K562 (cell line): ENCODE measurements at regions not wholly inside any gene's neighbourhood (a gene's known extent, or its start where the extent isn't known, plus 50 kb on each side); places are given as distances from the start of the nearest gene placed in this dataset.

Experiments used
- ATAC-seq: fragments of 200-7000 bp; cut with Tn5 transposase; 3 replicates; pipeline ENCODE4 v1.9.1; 2020; ENCODE audit warnings: moderate library complexity
- BruUV-seq: library from RNA; stranded (reverse); fragments of 400-500 nt; replicated peaks from 2 replicates; lab custom pipeline; 2021; lab: Mats Ljungman, UMichigan
- CTCF ChIA-PET: fragments of 300-600 bp; formaldehyde crosslinking; extraction: SDS; loops from one replicate; lab custom pipeline; 2021; ENCODE audit warnings: low intra/inter-chr PET ratio; lab: Yijun Ruan, JAX
- POLR2A ChIA-PET: fragments of 300-600, 350-650 bp; sonication (Branson Sonifier 250); formaldehyde crosslinking; extraction: SDS; loops from one replicate; lab custom pipeline; 2021; ENCODE audit warnings: antibody characterized with exemption, inconsistent platforms; lab: Yijun Ruan, JAX
- DNase-seq, 4 experiments: peaks; one replicate each; pipeline versions ENCODE4 v3.0.0 to v3.0.0-alpha.2; 2011 to 2018; ENCODE audit warnings: low spot score in 3 of 4, mixed read lengths in 3 of 4; ENCODE audit errors: extremely low read depth in 1 of 4
- FAIRE-seq: peaks from 2 replicates; lab custom pipeline; 2011; peaks lifted over from hg19 to GRCh38; lab: Jason Lieb, UNC
- H2AFZ ChIP-seq: 2 replicates; pipeline ENCODE4 v1.6.0; 2011; ENCODE audit warnings: low read depth, low read length, control low read depth, inconsistent platforms
- H3K27ac ChIP-seq: fragments of 200-600 bp; 3 replicates; pipeline ENCODE4 v1.8.0; 2011; ENCODE audit warnings: low read depth, mild to moderate bottlenecking, control low read depth, inconsistent platforms, low read length, moderate library complexity, mixed read lengths; ENCODE audit errors: extremely low read depth
- H3K27me3 ChIP-seq, 2 experiments: fragments of 300-600 bp in 1 of 2; 2 replicates in 1 of 2; 3 replicates in 1 of 2; pipeline versions ENCODE4 v1.6.0 to v1.8.0; 2011; ENCODE audit warnings: inconsistent platforms in 2 of 2, low read length in 2 of 2, mild to moderate bottlenecking in 1 of 2, mixed read lengths in 1 of 2, moderate library complexity in 1 of 2; ENCODE audit not compliant: control insufficient read depth in 2 of 2, insufficient read depth in 2 of 2
- H3K36me3 ChIP-seq: fragments of 300-600 bp; 3 replicates; pipeline ENCODE4 v1.8.0; 2011; ENCODE audit warnings: mild to moderate bottlenecking, low read length, inconsistent platforms; ENCODE audit not compliant: control insufficient read depth, insufficient read depth
- H3K4me1 ChIP-seq, 2 experiments: fragments of 200-600 bp in 1 of 2; replicated peaks in 1 of 2; 2 replicates in 1 of 2; 3 replicates in 1 of 2; pipeline versions ENCODE4 v1.5.1 to v1.8.0; 2011; ENCODE audit warnings: inconsistent platforms in 2 of 2, low read length in 2 of 2, mild to moderate bottlenecking in 1 of 2, mixed read lengths in 1 of 2, moderate library complexity in 1 of 2; ENCODE audit not compliant: control insufficient read depth in 2 of 2, insufficient read depth in 2 of 2
- H3K4me2 ChIP-seq: 2 replicates; pipeline ENCODE4 v1.6.1; 2011; ENCODE audit warnings: low read length, control low read depth, inconsistent platforms, mixed read lengths; ENCODE audit not compliant: insufficient read depth
- H3K4me3 ChIP-seq: fragments of 200-600 bp; sonication (generic), shearing (Covaris generic); 2 replicates; pipeline ENCODE4 v1.5.1; 2016; ENCODE audit warnings: control low read depth, inconsistent platforms
- H3K79me2 ChIP-seq: fragments of 200-600 bp; 3 replicates; pipeline ENCODE4 v1.8.0; 2011; ENCODE audit warnings: low read length, inconsistent platforms; ENCODE audit not compliant: control insufficient read depth, insufficient read depth
- H3K9ac ChIP-seq, 2 experiments: 2 replicates each; pipeline versions ENCODE4 v1.6.0 to v1.6.1; 2011; ENCODE audit warnings: low read depth in 2 of 2, low read length in 2 of 2, control low read depth in 1 of 2, inconsistent platforms in 1 of 2, mild to moderate bottlenecking in 1 of 2, mixed read lengths in 1 of 2; ENCODE audit not compliant: insufficient read depth in 1 of 2
- H3K9me1 ChIP-seq: one replicate; pipeline ENCODE4 v1.6.0; 2011; ENCODE audit warnings: inconsistent platforms, mild to moderate bottlenecking, low read length, moderate library complexity; ENCODE audit not compliant: control insufficient read depth, insufficient read depth
- H3K9me3 ChIP-seq: replicated peaks from 2 replicates; pipeline ENCODE4 v1.5.1; 2011; ENCODE audit warnings: low read depth, low read length, inconsistent platforms; ENCODE audit not compliant: control insufficient read depth, insufficient read depth
- H4K20me1 ChIP-seq: replicated peaks from 2 replicates; pipeline ENCODE4 v1.6.1; 2011; ENCODE audit warnings: low read length, inconsistent platforms, mixed read lengths; ENCODE audit not compliant: control insufficient read depth, insufficient read depth
- CBFA2T2 ChIP-seq: fragments of 450-650 bp; conservative IDR thresholded peaks from 2 replicates; pipeline ENCODE4 v1.6.1; 2017; ENCODE audit warnings: mild to moderate bottlenecking
- CBFB ChIP-seq: sonication (generic); formaldehyde crosslinking; IDR thresholded peaks from 2 replicates; pipeline ENCODE4 v1.4.0; 2020; ENCODE audit warnings: mild to moderate bottlenecking, missing genetic modification reagents
- CHCHD3 ChIP-seq: fragments of 250-450 bp; sonication (Bioruptor Pico); IDR thresholded peaks from 2 replicates; pipeline ENCODE4 v2.1.2; 2022; ENCODE audit warnings: mild to moderate bottlenecking
- E2F3 ChIP-seq: fragments of 250-450 bp; sonication (Bioruptor Pico); IDR thresholded peaks from 2 replicates; pipeline ENCODE4 v1.4.0; 2020; ENCODE audit warnings: mild to moderate bottlenecking
- POLR2G ChIP-seq: fragments of 200-400 bp; formaldehyde crosslinking; IDR thresholded peaks from 2 replicates; pipeline ENCODE4 v1.6.1; 2017; ENCODE audit warnings: low read depth, mild to moderate bottlenecking, antibody characterized with exemption, low read length, moderate library complexity
- RBM39 ChIP-seq: fragments of 200-400 bp; formaldehyde crosslinking; optimal IDR thresholded peaks from 2 replicates; pipeline ENCODE3; 2018; ENCODE audit warnings: low read depth, low read length
- SNRNP70 ChIP-seq: fragments of 200-400 bp; formaldehyde crosslinking; optimal IDR thresholded peaks from 2 replicates; pipeline ENCODE3; 2017; ENCODE audit warnings: low read depth, low read length
- ZBED1 ChIP-seq: IDR thresholded peaks from 2 replicates; pipeline ENCODE4 v1.6.1; 2014
- ZNF212 ChIP-seq: fragments of 450-650 bp; formaldehyde crosslinking; IDR thresholded peaks from 2 replicates; pipeline ENCODE4 v1.4.0; 2020; ENCODE audit warnings: mild to moderate bottlenecking
- WGBS: fragments of 100-300 bp; shearing (Covaris generic); methylation state at CpG from one replicate; pipeline ENCODE4 v1.1.6; 2016; ENCODE audit warnings: low coverage, mixed read lengths; ENCODE audit not compliant: insufficient coverage; ENCODE audit errors: missing lambda C conversion rate; 5-methylcytosine and 5-hydroxymethylcytosine counted together
- in situ Hi-C: fragments of 300-500 bp; cut with MboI; formaldehyde crosslinking; loops from 4 replicates; pipeline ENCODE4 v1.15.0; 2018; ENCODE audit warnings: inconsistent platforms, mixed read lengths
- intact Hi-C: fragments of 100-400 bp; cut with micrococcal nuclease; formaldehyde crosslinking; loops from 2 replicates; pipeline ENCODE4 v1.14.2; 2022
- TF ChIP-seq, protein P1 (sequence below): fragments of 450-650 bp; IDR thresholded peaks from 2 replicates; pipeline ENCODE4 v1.6.1; 2016; ENCODE audit warnings: borderline replicate concordance
- TF ChIP-seq, protein P2 (sequence below): fragments of 250-450 bp; sonication (Bioruptor Pico); IDR thresholded peaks from 2 replicates; pipeline ENCODE4 v1.5.0; 2021; ENCODE audit warnings: mild to moderate bottlenecking, moderate library complexity
- TF ChIP-seq, protein P3 (sequence below), 2 experiments: fragments of 150-350 bp in 1 of 2; IDR thresholded peaks; 2 replicates each; pipeline ENCODE4 v1.6.1; 2012 to 2016; ENCODE audit warnings: low read depth in 2 of 2, low read length in 2 of 2, mild to moderate bottlenecking in 1 of 2, moderate library complexity in 1 of 2

DNA sequence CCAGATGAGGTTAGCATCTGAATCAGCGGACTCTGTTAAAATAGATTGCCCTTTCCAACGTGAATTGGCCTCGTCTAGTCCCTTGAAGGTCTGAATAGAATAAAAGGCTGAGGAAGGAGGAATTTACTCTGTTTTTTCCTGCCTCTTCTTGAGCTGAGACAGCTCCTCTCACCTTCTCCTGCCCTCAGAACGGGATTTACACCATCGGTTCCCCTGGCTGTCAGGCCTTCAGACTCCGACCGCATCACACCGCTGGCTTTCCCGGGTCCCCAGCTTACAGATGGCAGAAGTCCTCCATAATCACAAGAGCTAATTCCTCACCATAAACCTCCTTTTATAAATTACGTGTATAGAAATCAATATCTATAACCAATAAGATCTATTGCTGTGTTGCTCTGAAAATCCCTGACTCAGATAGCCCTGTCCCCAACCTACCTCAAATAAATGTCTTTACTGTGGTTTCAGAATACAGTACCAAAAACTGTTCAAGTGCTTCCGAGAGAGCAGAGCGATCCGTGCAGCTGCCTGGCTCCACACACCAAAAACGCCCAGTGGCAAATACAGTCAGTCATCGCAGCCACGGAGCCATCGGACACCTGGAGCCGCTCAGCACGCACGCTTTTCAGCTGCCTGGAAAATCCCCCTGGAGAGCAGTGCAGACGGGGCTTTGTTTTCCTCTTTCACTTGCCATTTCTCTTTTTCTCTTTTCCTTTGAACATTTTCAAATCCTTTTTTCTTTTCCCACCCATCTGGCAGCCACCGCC, 196.9 kb downstream of the NRP2 start (continued):
- TF ChIP-seq RBM39 (no peak), CBFB (CRISPR knock-in tag) (no peak)
- TF ChIP-seq, all 486 proteins: peak for 0

DNA sequence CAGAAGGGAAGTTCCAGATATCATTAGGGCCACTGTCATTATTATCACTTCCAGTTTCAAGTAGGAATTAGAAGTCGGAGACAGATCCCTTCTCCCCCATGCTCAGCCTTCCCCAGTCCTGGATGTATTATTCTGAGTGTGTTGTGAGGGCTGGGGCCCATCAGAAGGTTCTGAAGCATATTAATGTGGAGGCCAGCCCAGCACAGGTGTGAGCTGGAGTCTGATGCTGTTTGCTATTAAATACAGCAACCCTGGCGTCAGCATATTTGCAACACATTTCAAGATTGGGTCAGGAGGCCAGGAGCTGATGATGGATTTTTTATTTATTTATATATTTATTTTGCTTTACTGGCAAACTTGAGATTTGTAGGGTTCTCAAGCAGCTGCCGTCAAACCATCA, 195.2 kb downstream of the NRP2 start:
- no peak overlapping the region for H3K4me2 ChIP-seq
- BruUV-seq, result no TSS peak
- in situ Hi-C loops (no loop called here), intact Hi-C loops (no loop called here)
- no peak overlapping the region for H3K4me3 ChIP-seq
- H3K27ac ChIP-seq, result no peak overlapping the region
- peaks cover 0 to 17% of the 10 kb centered on the region in 2 experiments; a peak in 2 of 5 replicates for H3K27me3 ChIP-seq
- POLR2A ChIA-PET, result no interaction called here
- FAIRE-seq, result no peak
- H3K9ac ChIP-seq, result no peak overlapping the region
- no peaks in the 10 kb centered on the region for H3K9me1 ChIP-seq
- H3K79me2 ChIP-seq, result no peaks in the 10 kb centered on the region
- no peak for DNase-seq
- no peaks in the 10 kb centered on the region for H4K20me1 ChIP-seq
- WGBS, result 0% methylated on average over 3 of the region's 3 CpGs
- no peak overlapping the region for H2AFZ ChIP-seq
- no peaks in the 10 kb centered on the region for H3K4me1 ChIP-seq
- no peak for ATAC-seq
- no peaks in the 10 kb centered on the region for H3K9me3 ChIP-seq
- no peaks in the 10 kb centered on the region for H3K36me3 ChIP-seq
- CTCF ChIA-PET, result no interaction called here
- no peak for TF ChIP-seq CHCHD3 (CRISPR knock-in tag)
- TF ChIP-seq POLR2G, result no peak
- TF ChIP-seq, protein P1, sequence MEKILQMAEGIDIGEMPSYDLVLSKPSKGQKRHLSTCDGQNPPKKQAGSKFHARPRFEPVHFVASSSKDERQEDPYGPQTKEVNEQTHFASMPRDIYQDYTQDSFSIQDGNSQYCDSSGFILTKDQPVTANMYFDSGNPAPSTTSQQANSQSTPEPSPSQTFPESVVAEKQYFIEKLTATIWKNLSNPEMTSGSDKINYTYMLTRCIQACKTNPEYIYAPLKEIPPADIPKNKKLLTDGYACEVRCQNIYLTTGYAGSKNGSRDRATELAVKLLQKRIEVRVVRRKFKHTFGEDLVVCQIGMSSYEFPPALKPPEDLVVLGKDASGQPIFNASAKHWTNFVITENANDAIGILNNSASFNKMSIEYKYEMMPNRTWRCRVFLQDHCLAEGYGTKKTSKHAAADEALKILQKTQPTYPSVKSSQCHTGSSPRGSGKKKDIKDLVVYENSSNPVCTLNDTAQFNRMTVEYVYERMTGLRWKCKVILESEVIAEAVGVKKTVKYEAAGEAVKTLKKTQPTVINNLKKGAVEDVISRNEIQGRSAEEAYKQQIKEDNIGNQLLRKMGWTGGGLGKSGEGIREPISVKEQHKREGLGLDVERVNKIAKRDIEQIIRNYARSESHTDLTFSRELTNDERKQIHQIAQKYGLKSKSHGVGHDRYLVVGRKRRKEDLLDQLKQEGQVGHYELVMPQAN, result no peak
- no peak for TF ChIP-seq SNRNP70
- no peak for TF ChIP-seq CBFA2T2
- TF ChIP-seq, protein P2, sequence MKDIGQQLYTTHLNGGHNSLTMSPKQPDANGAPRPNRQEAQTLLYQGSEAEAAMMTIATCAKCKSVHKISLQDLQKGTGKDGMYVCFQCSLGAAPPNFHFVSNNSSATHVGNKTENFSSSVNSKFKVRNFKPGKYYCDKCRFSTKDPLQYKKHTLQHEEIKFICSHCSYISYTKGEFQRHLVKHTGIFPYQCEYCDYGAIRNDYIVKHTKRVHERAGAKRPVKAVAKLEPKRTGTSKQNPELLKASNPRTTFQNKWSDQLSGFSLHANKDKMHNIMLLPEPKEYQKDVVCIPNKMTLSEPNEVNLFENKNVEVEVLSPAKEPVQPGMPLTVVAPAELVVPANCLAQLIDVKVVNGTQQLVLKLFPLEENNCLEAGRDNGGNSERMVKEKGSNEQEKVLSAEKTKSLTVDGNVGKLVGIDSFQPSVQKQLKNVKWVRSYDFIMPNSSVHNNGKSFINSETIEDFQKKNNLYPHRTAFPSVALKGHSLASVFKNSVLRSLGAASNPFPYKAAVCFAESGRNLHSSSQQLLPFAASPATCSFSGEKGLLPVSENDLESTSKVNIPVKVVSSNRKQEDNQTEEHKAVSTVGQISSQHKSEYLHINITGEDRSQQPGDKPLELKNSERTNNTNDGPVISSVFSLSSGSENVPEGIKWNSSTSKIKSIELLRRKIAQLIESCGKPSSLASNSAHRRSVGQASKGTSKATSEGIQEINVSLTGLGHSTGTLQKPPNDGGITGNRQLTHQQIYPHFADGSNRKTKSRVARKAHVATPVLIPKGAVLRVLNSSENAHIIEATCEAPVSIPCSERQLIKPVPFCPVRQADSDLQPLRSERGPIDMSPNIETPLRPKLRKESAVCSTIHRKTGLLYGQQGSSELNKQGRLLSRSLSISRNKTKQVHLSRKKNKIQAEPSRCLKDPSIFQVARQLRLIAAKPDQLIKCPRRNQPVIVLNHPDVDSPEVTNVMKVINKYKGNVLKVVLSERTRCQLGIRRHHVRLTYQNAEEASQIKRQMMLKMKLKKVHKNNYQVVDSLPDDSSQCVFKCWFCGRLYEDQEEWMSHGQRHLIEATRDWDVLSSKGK (CRISPR knock-in tag), result no peak
- TF ChIP-seq, protein P3, sequence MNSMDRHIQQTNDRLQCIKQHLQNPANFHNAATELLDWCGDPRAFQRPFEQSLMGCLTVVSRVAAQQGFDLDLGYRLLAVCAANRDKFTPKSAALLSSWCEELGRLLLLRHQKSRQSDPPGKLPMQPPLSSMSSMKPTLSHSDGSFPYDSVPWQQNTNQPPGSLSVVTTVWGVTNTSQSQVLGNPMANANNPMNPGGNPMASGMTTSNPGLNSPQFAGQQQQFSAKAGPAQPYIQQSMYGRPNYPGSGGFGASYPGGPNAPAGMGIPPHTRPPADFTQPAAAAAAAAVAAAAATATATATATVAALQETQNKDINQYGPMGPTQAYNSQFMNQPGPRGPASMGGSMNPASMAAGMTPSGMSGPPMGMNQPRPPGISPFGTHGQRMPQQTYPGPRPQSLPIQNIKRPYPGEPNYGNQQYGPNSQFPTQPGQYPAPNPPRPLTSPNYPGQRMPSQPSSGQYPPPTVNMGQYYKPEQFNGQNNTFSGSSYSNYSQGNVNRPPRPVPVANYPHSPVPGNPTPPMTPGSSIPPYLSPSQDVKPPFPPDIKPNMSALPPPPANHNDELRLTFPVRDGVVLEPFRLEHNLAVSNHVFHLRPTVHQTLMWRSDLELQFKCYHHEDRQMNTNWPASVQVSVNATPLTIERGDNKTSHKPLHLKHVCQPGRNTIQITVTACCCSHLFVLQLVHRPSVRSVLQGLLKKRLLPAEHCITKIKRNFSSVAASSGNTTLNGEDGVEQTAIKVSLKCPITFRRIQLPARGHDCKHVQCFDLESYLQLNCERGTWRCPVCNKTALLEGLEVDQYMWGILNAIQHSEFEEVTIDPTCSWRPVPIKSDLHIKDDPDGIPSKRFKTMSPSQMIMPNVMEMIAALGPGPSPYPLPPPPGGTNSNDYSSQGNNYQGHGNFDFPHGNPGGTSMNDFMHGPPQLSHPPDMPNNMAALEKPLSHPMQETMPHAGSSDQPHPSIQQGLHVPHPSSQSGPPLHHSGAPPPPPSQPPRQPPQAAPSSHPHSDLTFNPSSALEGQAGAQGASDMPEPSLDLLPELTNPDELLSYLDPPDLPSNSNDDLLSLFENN (IDR thresholded peaks at IDR 0.05; ENCODE audit: low read depth in 2 of 2, low read length in 2 of 2), result no peak
- TF ChIP-seq ZNF212, result no peak
- TF ChIP-seq ZBED1, result no peak
- no peak for TF ChIP-seq E2F3 (CRISPR knock-in tag)
